OCI-LY7 (cell line): ENCODE measurements at regions not wholly inside any gene's neighbourhood (a gene's known extent, or its start where the extent isn't known, plus 50 kb on each side); places are given as distances from the start of the nearest gene placed in this dataset.

Experiments
- EZH2phosphoT487 ChIP-seq: fragments of 200-600 bp; sonication (generic); IDR thresholded peaks from 2 replicates; pipeline ENCODE4 v1.6.1; 2018; ENCODE audit warnings: low read depth, borderline replicate concordance, mild to moderate bottlenecking, mixed run types, antibody characterized with exemption, low read length, moderate library complexity, mixed read lengths
- TF ChIP-seq, protein P1 (sequence below): fragments of 200-600 bp; sonication (generic); conservative IDR thresholded peaks from 2 replicates; pipeline ENCODE4 v1.5.1; 2014; ENCODE audit warnings: mild to moderate bottlenecking, antibody characterized with exemption, low read length, moderate library complexity, mixed read lengths

DNA sequence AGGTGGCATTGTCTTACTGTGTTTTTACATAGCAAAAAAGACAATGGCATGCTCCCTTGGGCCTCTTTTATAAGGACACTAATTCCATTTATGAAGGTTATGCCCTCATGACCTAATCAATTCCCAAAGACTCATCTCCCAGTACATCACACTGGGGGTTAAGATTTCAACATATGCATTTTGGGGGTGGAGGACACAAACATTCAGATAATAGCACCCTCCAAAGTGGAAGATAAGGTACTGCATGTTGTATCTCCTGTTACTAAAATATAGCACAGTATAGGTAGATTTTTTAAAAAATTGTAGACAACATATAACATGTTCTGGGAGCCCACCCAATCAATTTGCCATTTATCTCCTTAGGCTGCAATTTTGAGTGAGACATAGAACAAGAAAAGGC lies 221.2 kb downstream of the LIG4 start:
- TF ChIP-seq, protein P1, sequence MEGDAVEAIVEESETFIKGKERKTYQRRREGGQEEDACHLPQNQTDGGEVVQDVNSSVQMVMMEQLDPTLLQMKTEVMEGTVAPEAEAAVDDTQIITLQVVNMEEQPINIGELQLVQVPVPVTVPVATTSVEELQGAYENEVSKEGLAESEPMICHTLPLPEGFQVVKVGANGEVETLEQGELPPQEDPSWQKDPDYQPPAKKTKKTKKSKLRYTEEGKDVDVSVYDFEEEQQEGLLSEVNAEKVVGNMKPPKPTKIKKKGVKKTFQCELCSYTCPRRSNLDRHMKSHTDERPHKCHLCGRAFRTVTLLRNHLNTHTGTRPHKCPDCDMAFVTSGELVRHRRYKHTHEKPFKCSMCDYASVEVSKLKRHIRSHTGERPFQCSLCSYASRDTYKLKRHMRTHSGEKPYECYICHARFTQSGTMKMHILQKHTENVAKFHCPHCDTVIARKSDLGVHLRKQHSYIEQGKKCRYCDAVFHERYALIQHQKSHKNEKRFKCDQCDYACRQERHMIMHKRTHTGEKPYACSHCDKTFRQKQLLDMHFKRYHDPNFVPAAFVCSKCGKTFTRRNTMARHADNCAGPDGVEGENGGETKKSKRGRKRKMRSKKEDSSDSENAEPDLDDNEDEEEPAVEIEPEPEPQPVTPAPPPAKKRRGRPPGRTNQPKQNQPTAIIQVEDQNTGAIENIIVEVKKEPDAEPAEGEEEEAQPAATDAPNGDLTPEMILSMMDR = no peak
- no peak for TF ChIP-seq EZH2phosphoT487
